T-helper 2 cell treated with Interferon-gamma antibody and Interleukin-4, amounts not matched to agents 100 ng/mL and 5 ng/mL, for 36 hours (primary cell): ENCODE measurements at regions not wholly inside any gene's neighbourhood (a gene's known extent, or its start where the extent isn't known, plus 50 kb on each side); places are given as distances from the start of the nearest gene placed in this dataset.
"Not testable (repeated sequence)": the region's sequence is repeated elsewhere in the genome, so short reads cannot be mapped to it uniquely, and the experiment has no call there.

Experiments
- intact Hi-C: fragments of 100-400 bp; cut with micrococcal nuclease; formaldehyde crosslinking; loops from one replicate; pipeline ENCODE4 v1.15.1; 2023

- intact Hi-C loops, result no loop called here
Observed at GRCh38 chr5:124894541-124894940, 148.1 kb upstream of the ZNF608 start.

- intact Hi-C loops, result no loop called here
Observed at GRCh38 chr5:124895236-124895635, 148.8 kb upstream of the ZNF608 start.

- intact Hi-C loops, result no loop called here
Observed at GRCh38 chr5:124901081-124901480, 154.6 kb upstream of the ZNF608 start.

- intact Hi-C loops, result no loop called here
Observed at GRCh38 chr5:124902097-124902821, 155.8 kb upstream of the ZNF608 start.

DNA sequence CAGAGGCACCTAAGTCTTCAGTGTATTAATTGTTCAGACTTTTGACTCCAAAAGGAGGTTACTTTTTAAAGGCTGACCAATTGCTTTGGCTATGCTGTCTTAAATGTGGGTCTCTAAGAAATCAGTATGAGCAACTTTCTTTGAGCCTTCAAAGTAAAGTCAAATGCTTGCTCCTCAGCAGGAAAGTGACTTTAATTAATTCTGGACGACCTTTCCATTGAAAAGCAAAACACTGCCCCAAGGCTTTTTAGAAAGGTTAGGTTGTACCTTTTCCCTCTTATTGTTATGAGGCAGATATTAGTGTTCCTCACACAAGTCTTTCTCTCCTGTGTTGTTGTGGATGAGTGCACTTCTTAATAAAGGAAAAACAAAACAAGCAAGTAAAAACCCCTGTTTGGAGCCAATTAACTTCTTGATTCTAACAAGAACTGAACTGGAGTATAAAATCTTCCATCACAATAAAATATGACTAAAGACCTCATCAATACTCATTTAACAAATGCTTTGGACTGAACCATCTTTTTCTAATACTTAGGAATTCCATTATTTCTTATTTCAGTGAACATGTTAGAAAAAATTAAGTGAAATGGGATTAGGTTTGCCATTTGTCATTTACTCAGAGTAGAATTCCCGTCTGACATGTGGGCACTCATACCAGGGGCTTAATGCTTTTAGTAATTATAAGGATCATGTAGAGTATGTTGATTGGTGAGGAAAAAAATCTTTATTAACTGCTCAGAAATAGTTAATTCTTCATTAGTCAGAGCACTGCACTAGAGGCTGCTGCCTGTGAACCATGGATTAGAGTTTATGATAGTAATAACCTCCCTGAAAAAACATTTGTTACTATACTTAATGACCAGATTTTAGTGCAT lies 159.1 kb upstream of the ZNF608 start:
- intact Hi-C loops, result no loop called here

GRCh38 chr5:124906339-124907097 lies 160.1 kb upstream of the ZNF608 start:
- intact Hi-C loops, result no loop called here

GRCh38 chr5:124907098-124907644 lies 160.7 kb upstream of the ZNF608 start:
- intact Hi-C loops, result no loop called here

DNA sequence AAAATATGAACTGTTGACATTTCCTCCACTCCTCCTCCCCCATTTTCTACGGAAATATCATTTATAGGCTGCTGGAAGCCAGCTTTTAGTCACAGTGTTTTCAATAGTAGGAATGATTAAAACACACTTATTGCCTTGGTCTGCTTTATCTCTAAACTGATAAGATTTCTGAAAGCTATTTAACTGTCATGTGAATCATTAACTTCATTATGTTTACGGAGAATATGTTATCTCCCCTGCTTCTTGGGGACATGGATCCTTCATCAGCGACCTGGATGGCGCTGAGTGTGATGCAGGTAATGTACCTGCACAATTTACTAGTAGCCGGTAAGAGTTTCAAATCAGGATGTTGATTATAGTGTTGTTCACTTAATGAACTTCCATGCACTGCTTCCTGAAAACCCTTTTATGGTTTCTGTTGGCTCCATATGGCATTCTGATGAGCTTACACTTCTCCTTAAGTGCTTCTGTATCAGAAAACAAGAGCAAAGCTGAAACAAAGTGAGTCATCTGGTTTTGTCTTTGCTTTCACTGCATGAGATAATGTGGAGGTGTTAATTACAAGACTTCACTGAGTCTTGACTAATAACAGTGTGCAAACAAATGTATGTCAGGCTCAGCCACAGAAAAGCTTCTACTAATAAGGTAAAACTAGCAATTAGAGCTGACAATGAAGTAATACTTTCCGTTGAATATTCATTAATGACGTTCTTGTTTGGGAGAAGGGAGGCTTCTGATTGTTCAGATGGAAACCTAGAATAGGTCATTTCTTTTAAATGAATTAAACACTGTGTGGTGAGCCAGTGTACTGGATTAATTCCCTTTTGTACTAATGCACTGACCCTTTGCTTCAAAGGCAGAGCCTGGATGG lies 162.4 kb upstream of the ZNF608 start:
- intact Hi-C loops, result no loop called here

DNA sequence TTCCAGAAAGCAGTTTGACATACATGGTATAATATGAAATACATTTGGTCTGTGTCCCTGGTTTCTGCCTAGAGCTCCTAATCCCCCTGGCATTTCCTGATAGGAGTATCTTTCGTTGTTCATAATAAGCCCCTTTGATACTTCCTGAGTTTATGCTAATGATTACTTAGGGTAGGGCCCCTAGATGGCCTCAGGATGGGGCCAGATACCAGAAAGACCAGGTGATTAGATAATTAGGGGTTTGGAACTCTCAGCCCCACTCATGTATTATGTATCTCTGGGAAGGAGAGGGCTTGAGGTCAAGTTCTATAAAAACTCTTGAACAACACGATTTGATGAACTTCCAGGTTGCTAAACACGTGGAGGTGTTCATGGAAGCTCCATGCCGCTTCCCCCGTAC lies 163.3 kb upstream of the ZNF608 start:
- intact Hi-C loops, result no loop called here

DNA sequence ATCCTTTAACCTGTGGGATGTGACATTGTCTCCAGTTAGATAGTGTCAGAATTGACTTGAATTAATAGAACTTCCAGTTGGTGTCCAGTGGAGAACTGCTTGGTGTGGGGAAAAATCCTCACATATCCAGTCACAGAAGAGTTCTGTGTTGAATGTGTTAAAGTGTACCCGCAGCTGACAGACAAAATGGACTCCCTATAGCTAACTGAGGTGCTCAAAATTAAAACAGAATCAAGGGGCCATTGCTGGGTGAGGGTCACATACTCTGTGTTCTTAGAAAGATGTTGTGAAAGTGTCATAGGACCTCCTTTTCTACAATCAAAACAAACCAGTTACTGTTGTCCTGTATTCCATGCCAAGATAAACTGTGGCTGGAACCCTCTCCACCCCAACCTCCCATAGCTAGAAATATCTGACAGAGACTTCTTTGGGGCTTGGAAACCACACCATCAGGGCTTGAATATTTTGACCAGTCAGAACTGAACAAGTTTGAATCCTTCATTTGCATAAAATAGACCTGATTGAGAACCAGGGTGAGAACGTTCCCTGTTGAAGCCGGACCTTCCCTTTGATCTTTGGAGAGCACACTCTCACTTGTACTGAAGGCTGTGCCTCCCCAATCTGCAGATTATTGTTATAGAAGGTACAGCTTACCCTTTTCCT lies 164.0 kb upstream of the ZNF608 start:
- intact Hi-C loops, result no loop called here

GRCh38 chr5:124912638-124913328 lies 166.3 kb upstream of the ZNF608 start:
- intact Hi-C loops, result no loop called here

- intact Hi-C loops, result no loop called here
Observed at GRCh38 chr5:124913329-124913653, 166.9 kb upstream of the ZNF608 start.

DNA sequence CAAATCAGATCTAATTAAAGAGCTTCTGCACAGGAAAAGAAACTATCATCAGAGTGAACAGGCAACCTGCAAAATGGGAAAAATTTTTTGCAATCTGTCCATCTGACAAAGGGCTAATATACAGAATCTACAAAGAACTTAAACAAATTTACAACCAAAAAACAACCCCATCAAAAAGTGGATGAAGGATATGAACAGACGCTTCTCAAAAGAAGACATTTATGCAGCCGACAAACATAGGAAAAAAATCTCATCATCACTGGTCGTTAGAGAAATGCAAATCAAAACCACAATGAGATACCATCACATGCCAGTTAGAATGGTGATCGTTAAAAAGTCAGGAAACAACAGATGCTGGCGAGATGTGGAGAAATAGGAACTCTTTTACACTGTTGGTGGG lies 169.9 kb upstream of the ZNF608 start:
- intact Hi-C loops, result not testable (repeated sequence)

DNA sequence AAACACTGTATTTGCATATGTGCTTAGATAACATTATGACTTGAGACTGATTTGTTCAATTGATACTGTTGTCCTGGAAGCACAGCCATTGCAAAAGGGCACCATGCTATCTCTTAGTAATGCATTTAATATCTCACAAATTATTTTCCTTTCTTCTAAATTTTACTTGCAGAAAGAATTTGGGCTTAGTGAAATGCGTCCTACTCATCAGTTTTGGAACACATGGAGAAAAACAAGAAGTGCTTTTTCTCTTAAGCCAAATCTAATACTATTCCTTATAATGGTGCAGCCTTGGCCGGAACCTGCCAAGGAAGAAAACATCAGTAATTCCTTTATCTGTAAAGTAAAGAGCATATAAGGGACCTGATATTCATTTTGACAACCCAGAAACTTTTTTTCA lies 172.2 kb upstream of the ZNF608 start:
- intact Hi-C loops, result no loop called here

- intact Hi-C loops, result no loop called here
Observed at GRCh38 chr5:124919076-124919475, 172.6 kb upstream of the ZNF608 start.

- intact Hi-C loops, result no loop called here
Observed at GRCh38 chr5:124919747-124920525, 173.5 kb upstream of the ZNF608 start.

DNA sequence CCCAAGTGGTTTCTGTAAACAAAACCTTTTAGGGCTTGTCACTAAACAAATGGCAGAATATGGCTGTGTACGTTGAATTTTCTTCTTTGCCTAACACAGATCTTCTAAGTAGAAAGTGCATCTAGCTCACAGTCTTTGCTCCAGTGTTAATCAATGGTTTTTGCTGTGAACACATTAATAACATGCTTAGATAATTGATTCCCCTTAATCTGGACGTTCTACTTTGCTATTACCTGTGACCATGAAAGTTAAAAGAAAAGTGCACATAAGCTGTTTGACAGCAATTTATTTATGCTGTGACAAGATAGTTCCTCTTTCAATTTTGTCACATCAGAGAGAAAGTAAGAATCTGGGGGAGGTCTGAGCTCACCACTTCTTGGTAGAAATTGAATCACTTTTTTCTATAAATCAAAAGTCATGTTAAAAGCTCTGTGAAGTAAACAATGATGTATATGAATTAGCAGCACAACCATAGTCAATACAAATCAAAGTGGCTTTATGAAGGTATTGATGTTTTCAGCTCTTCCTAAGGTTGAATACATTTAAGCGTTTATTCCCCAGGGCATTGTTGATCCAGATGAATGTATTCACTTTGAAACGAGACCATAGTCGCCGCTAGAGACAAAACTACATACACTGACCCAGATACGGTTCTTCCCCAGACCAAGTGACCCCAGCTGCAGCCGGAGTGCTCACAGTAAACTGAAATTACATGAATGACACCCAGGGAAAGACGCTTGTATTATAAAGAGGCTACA lies 174.6 kb upstream of the ZNF608 start:
- intact Hi-C loops, result no loop called here

DNA sequence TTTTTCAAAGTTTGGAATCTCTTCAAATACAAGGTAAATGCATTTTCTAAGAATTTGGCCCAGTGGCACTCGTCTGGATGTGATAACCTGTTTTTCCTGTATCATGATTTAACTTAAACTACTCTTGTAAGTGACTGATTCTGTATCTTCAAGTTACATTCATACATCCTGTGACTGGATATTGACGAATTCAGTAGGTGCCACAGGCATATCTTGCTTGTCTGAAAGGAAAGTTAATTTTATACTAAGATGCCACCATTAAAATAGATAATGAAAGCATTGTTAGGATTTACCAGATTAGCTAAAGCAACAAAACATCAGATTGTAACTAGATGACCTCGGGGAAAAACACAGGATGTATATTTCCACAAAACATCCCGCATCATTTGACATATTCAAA lies 175.3 kb upstream of the ZNF608 start:
- intact Hi-C loops, result no loop called here
